Heart left ventricle (tissue), 13 donors: ENCODE measurements at regions not wholly inside any gene's neighbourhood (a gene's known extent, or its start where the extent isn't known, plus 50 kb on each side); places are given as distances from the start of the nearest gene placed in this dataset.

Source experiments
- CTCF ChIP-seq, 12 donors: fragments of 200-600 bp; sonication (generic) in 4 of 12; IDR thresholded peaks; one replicate each; pipeline versions ENCODE4 v1.5.0 to v1.8.0; 2018 to 2022; ENCODE audit warnings: antibody characterized with exemption in 12 of 12, mild to moderate bottlenecking in 5 of 12
- POLR2A ChIP-seq, 2 donors: fragments of 450-650 bp; IDR thresholded peaks; one replicate each; pipeline ENCODE4 v1.6.1; 2017; ENCODE audit warnings: antibody characterized with exemption in 2 of 2, mild to moderate bottlenecking in 2 of 2, moderate library complexity in 2 of 2
- donor health status: ischemic (EF 13 %, LVEDD 7.1; RV severe dilation, severe dysfunction).
- donor health status: DM: no; HTN: yes; CAD: no.
- donor health status: DM: no; HTN: no; CAD: no.
- donor health status: ischemic (EF 25% LVEDD 6.9; RV normal size, moderate dysfunction).
- donor health status: ischemic (EF 25% LVEDD 5.7; RV mildly dilated, moderate dysfunction).
- donor health status: ischemic (EF 35%, LVEDD 5.7; RV mildly dilated, moderate dysfunction).
- donor health status: nonischemic (EF 11% LVEDD 7.7; RV severe dilation, severe dysfunction).
- donor health status: DM: yes; HTN: yes; CAD: no.
- donor health status: PGD.
- donor health status: ischemic (EF 29% LVEDD 5.4; RV normal size, mild dysfunction).
- donor health status: nonischemic (EF 23%, LVEDD 6.1; RV moderate dilation, normal function).

GRCh38 chr5:68502531-68502930 lies 287.0 kb downstream of the PIK3R1 start:
- TF ChIP-seq CTCF (IDR thresholded peaks at IDR 0.05) (no peak), POLR2A (IDR thresholded peaks at IDR 0.05) (no peak)
